Activated naive CD8-positive, alpha-beta T cell treated with anti-CD3 and anti-CD28 coated beads, Interleukin-2, amount 50 U/mL, for 24 hours (primary cell): ENCODE measurements at regions not wholly inside any gene's neighbourhood (a gene's known extent, or its start where the extent isn't known, plus 50 kb on each side); places are given as distances from the start of the nearest gene placed in this dataset.

ENCODE experiments used
- ATAC-seq: fragments of 150-1000 bp; cut with Tn5 transposase; one replicate; pipeline ENCODE4 v1.10.0; 2021
- DNase-seq: peaks from one replicate; pipeline ENCODE4 v3.0.0; 2021
- H3K27ac Mint-ChIP-seq: one replicate; pipeline ENCODE4 v1.8.0; 2021; ENCODE audit warnings: mild to moderate bottlenecking, mixed read lengths
- H3K27me3 Mint-ChIP-seq: one replicate; pipeline ENCODE4 v1.8.0; 2021; ENCODE audit warnings: mixed read lengths
- H3K36me3 Mint-ChIP-seq: one replicate; pipeline ENCODE4 v1.8.0; 2021; ENCODE audit warnings: low read depth, mixed read lengths
- H3K4me1 Mint-ChIP-seq: one replicate; pipeline ENCODE4 v1.8.0; 2021; ENCODE audit warnings: mixed read lengths
- H3K4me3 Mint-ChIP-seq: one replicate; pipeline ENCODE4 v1.8.0; 2021; ENCODE audit warnings: mild to moderate bottlenecking, moderate library complexity, mixed read lengths
- H3K9me3 Mint-ChIP-seq: one replicate; pipeline ENCODE4 v1.8.0; 2021; ENCODE audit warnings: mixed read lengths

- H3K4me1 Mint-ChIP-seq = no peaks in the 10 kb centered on the region
- no peak overlapping the region for H3K4me3 Mint-ChIP-seq
- H3K36me3 Mint-ChIP-seq = no peaks in the 10 kb centered on the region
- H3K27me3 Mint-ChIP-seq = no peaks in the 10 kb centered on the region
- DNase-seq = no peak
- H3K27ac Mint-ChIP-seq = no peak overlapping the region
- ATAC-seq = no peak
- no peaks in the 10 kb centered on the region for H3K9me3 Mint-ChIP-seq
Measured at GRCh38 chr18:41558715-41559114, 396.3 kb upstream of the PIK3C3 start.

- H3K36me3 Mint-ChIP-seq = no peaks in the 10 kb centered on the region
- no peaks in the 10 kb centered on the region for H3K27me3 Mint-ChIP-seq
- H3K9me3 Mint-ChIP-seq = peaks cover 4% of the 10 kb centered on the region
- no peaks in the 10 kb centered on the region for H3K4me1 Mint-ChIP-seq
- ATAC-seq (no peak), DNase-seq (no peak)
- no peak overlapping the region for H3K27ac Mint-ChIP-seq
- H3K4me3 Mint-ChIP-seq = no peak overlapping the region
Measured at GRCh38 chr18:41553716-41554115, 401.3 kb upstream of the PIK3C3 start.

GRCh38 chr18:41548521-41549260, 406.3 kb upstream of the PIK3C3 start:
- no peaks in the 10 kb centered on the region for H3K4me1 Mint-ChIP-seq
- no peak overlapping the region for H3K27ac Mint-ChIP-seq
- H3K4me3 Mint-ChIP-seq = no peak overlapping the region
- ATAC-seq = no peak
- DNase-seq = no peak
- no peaks in the 10 kb centered on the region for H3K27me3 Mint-ChIP-seq
- H3K36me3 Mint-ChIP-seq = no peaks in the 10 kb centered on the region
- peaks cover 4% of the 10 kb centered on the region for H3K9me3 Mint-ChIP-seq

GRCh38 chr18:41545091-41545888, 409.7 kb upstream of the PIK3C3 start:
- H3K4me1 Mint-ChIP-seq = no peaks in the 10 kb centered on the region
- DNase-seq (no peak), ATAC-seq (no peak)
- no peaks in the 10 kb centered on the region for H3K27me3 Mint-ChIP-seq
- no peak overlapping the region for H3K4me3 Mint-ChIP-seq
- no peaks in the 10 kb centered on the region for H3K36me3 Mint-ChIP-seq
- peaks cover 4% of the 10 kb centered on the region for H3K9me3 Mint-ChIP-seq
- H3K27ac Mint-ChIP-seq = no peak overlapping the region

- no peak for DNase-seq
- Mint-ChIP-seq H3K36me3 (no peaks in the 10 kb centered on the region), H3K9me3 (peaks cover 4% of the 10 kb centered on the region), H3K27ac (no peak overlapping the region), H3K27me3 (no peaks in the 10 kb centered on the region), H3K4me1 (no peaks in the 10 kb centered on the region), H3K4me3 (no peak overlapping the region)
- no peak for ATAC-seq
Measured at GRCh38 chr18:41543815-41544214, 411.2 kb upstream of the PIK3C3 start.

- DNase-seq (no peak), ATAC-seq (no peak)
- H3K36me3 Mint-ChIP-seq = no peaks in the 10 kb centered on the region
- H3K27ac Mint-ChIP-seq = no peak overlapping the region
- H3K27me3 Mint-ChIP-seq = no peaks in the 10 kb centered on the region
- no peak overlapping the region for H3K4me3 Mint-ChIP-seq
- H3K9me3 Mint-ChIP-seq = peaks cover 10% of the 10 kb centered on the region
- H3K4me1 Mint-ChIP-seq = no peaks in the 10 kb centered on the region
Measured at GRCh38 chr18:41540237-41540871, 414.7 kb upstream of the PIK3C3 start.

GRCh38 chr18:41538751-41539150, 416.3 kb upstream of the PIK3C3 start:
- Mint-ChIP-seq H3K36me3 (no peaks in the 10 kb centered on the region), H3K27me3 (no peaks in the 10 kb centered on the region), H3K27ac (no peak overlapping the region), H3K4me1 (no peaks in the 10 kb centered on the region), H3K4me3 (no peak overlapping the region), H3K9me3 (peaks cover 10% of the 10 kb centered on the region)
- no peak for ATAC-seq
- no peak for DNase-seq

GRCh38 chr18:41537666-41538065, 417.4 kb upstream of the PIK3C3 start:
- no peak for DNase-seq
- H3K4me3 Mint-ChIP-seq = no peak overlapping the region
- ATAC-seq = no peak
- H3K36me3 Mint-ChIP-seq = no peaks in the 10 kb centered on the region
- no peak overlapping the region for H3K27ac Mint-ChIP-seq
- no peaks in the 10 kb centered on the region for H3K4me1 Mint-ChIP-seq
- H3K9me3 Mint-ChIP-seq = peaks cover 10% of the 10 kb centered on the region
- H3K27me3 Mint-ChIP-seq = no peaks in the 10 kb centered on the region

- Mint-ChIP-seq H3K27me3 (no peaks in the 10 kb centered on the region), H3K4me3 (no peak overlapping the region), H3K36me3 (no peaks in the 10 kb centered on the region), H3K27ac (no peak overlapping the region), H3K4me1 (no peaks in the 10 kb centered on the region), H3K9me3 (peaks cover 4% of the 10 kb centered on the region)
- no peak for ATAC-seq
- DNase-seq = no peak
Measured at GRCh38 chr18:41532344-41533086, 422.5 kb upstream of the PIK3C3 start.

- Mint-ChIP-seq H3K9me3 (peaks cover 8% of the 10 kb centered on the region), H3K27ac (no peak overlapping the region), H3K36me3 (no peaks in the 10 kb centered on the region), H3K4me3 (no peak overlapping the region), H3K4me1 (no peaks in the 10 kb centered on the region), H3K27me3 (no peaks in the 10 kb centered on the region)
- ATAC-seq = no peak
- DNase-seq = no peak
Measured at GRCh38 chr18:41530970-41531369, 424.1 kb upstream of the PIK3C3 start.

GRCh38 chr18:41529093-41529492, 425.9 kb upstream of the PIK3C3 start:
- Mint-ChIP-seq H3K9me3 (peaks cover 8% of the 10 kb centered on the region), H3K27me3 (no peaks in the 10 kb centered on the region), H3K4me1 (no peaks in the 10 kb centered on the region), H3K4me3 (no peak overlapping the region), H3K36me3 (no peaks in the 10 kb centered on the region), H3K27ac (no peak overlapping the region)
- DNase-seq = no peak
- ATAC-seq = no peak

- Mint-ChIP-seq H3K4me1 (no peaks in the 10 kb centered on the region), H3K27ac (no peak overlapping the region), H3K36me3 (no peaks in the 10 kb centered on the region), H3K4me3 (no peak overlapping the region), H3K27me3 (no peaks in the 10 kb centered on the region), H3K9me3 (peaks cover 8% of the 10 kb centered on the region)
- no peak for ATAC-seq
- DNase-seq = no peak
Measured at GRCh38 chr18:41526054-41526453, 429.0 kb upstream of the PIK3C3 start.

- Mint-ChIP-seq H3K27me3 (no peaks in the 10 kb centered on the region), H3K4me3 (no peak overlapping the region), H3K36me3 (no peaks in the 10 kb centered on the region), H3K9me3 (peaks cover 8% of the 10 kb centered on the region), H3K27ac (no peak overlapping the region), H3K4me1 (no peaks in the 10 kb centered on the region)
- ATAC-seq (no peak), DNase-seq (no peak)
Measured at GRCh38 chr18:41524674-41525470, 430.2 kb upstream of the PIK3C3 start.

- ATAC-seq = no peak
- Mint-ChIP-seq H3K4me1 (no peaks in the 10 kb centered on the region), H3K36me3 (no peaks in the 10 kb centered on the region), H3K4me3 (no peak overlapping the region), H3K27ac (no peak overlapping the region), H3K27me3 (no peaks in the 10 kb centered on the region), H3K9me3 (no peaks in the 10 kb centered on the region)
- DNase-seq = no peak
Measured at GRCh38 chr18:41517142-41517541, 437.9 kb upstream of the PIK3C3 start.
